ENCODE measurements at regions not wholly inside any gene's neighbourhood (a gene's known extent, or its start where the extent isn't known, plus 50 kb on each side); places are given as distances from the start of the nearest gene placed in this dataset.

DNA sequence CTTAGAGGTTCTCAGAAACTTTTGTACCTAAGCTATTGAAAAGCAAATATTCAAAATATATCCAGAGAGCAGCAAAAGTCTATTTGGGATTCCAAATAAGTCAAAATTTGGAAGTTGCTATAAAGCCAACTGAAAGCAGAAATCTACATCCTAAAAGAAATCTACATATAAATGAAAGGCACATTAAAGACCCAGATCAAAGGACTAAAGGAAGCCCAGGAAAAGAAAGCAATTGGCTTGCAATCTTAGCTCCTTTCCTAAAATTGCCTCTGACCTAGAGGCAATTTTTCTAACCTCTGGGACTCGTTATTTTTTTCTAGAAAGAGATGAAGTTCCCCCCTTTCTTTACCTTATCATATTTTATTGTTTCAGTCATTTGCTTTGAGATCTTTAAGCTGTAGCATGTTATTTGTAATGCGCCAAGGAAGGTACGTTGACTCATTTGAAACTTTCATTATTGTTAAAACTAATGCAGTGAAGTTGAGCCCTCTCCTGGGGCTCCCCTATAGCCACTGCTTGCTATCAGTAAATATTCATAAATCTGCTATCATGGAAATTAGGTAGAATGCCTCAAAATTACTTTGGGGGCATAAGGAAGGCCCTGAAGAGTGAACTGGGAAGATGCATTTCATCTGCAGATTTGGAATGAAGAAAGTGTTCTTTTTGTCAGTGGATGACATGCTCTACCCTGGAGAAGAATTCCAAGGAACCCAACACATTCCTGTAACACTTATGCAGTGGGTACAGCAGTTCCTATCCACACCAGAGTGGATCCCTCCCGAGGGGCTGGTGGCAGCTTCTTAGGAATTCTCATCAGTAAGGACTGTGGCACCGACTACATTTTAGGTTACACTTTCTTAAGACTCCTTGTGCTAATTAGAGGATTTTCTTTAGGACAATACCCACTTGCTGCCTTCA is 177.8 kb upstream of the IGFBP7 start:
- no CpG with 5 or more reads among the region's 5 CpGs for WGBS (ENCODE audit: extremely low coverage, insufficient read length, low lambda C conversion rate)
- Mint-ChIP-seq H3K9me3 (peaks cover 7 to 16% of the 10 kb centered on the region in 2 experiments; a peak in 3 of 5 replicates), H3K27ac (peak overlapping the region in 1 of 3 experiments; percentile 79; a peak in 1 of 7 replicates), H3K4me3 (peak overlapping the region; percentile 32 to 51; a peak in 3 of 5 replicates), H3K36me3 (ENCODE audit: insufficient read depth in 1 of 3, low read depth in 3 of 3) (peaks cover 0 to 16% (median 7%) of the 10 kb centered on the region in 3 experiments; a peak in 4 of 7 replicates), H3K4me1 (peaks cover 27 to 42% of the 10 kb centered on the region in 2 experiments), H3K27me3 (ENCODE audit: low read depth) (peaks cover 36% of the 10 kb centered on the region)
- Histone ChIP-seq H4K91ac (ENCODE audit: insufficient read length, low read depth, low read length) (no peak overlapping the region), H4K20me1 (ENCODE audit: control insufficient read depth, insufficient read depth, insufficient read length) (no peaks in the 10 kb centered on the region), H3K56ac (ENCODE audit: insufficient read length, low read depth, low read length) (no peak overlapping the region), H3K18ac (ENCODE audit: insufficient read length, low read depth, low read length) (no peak overlapping the region), H2BK20ac (ENCODE audit: low read depth, low read length, poor library complexity, severe bottlenecking) (no peak overlapping the region), H3K27me3 (ENCODE audit: insufficient read depth, low read length) (no peaks in the 10 kb centered on the region; the same call in 1 of the 2 replicates), H3K9me3 (ENCODE audit: control insufficient read depth, low read depth, low read length) (no peaks in the 10 kb centered on the region), H2BK5ac (ENCODE audit: insufficient read length, low read length) (no peak overlapping the region), H3K23me2 (ENCODE audit: insufficient read length, low read depth, low read length, poor library complexity, severe bottlenecking) (no peaks in the 10 kb centered on the region), H3K9ac (ENCODE audit: extremely low read depth, insufficient read length, low read length) (no peak overlapping the region), H2BK15ac (ENCODE audit: low read depth, low read length) (no peak overlapping the region), H2AFZ (ENCODE audit: low read length) (no peak overlapping the region), H3K4me1 (ENCODE audit: insufficient read depth, low read length) (peaks cover 7% of the 10 kb centered on the region), H2AK5ac (ENCODE audit: insufficient read length, low read length) (no peak overlapping the region), H2BK120ac (ENCODE audit: low read depth, low read length, poor library complexity, severe bottlenecking) (no peak overlapping the region), H4K5ac (ENCODE audit: insufficient read length, low read depth, low read length) (no peak overlapping the region), H3K4ac (ENCODE audit: low read depth, low read length) (no peak overlapping the region), H3T11ph (ENCODE audit: low read length) (no peak overlapping the region), H3K79me2 (ENCODE audit: insufficient read depth, low read length) (no peaks in the 10 kb centered on the region), H3K23ac (ENCODE audit: insufficient read length, low read depth, low read length) (no peak overlapping the region), H3K79me1 (ENCODE audit: insufficient read depth, low read depth, low read length, poor library complexity, severe bottlenecking) (no peaks in the 10 kb centered on the region), H2BK12ac (ENCODE audit: insufficient read length, low read depth, low read length) (no peak overlapping the region), H3K4me2 (ENCODE audit: insufficient read depth, insufficient read length, low read length) (peak overlapping the region; percentile 43), H3K27ac (ENCODE audit: insufficient read length, low read depth, low read length) (no peak overlapping the region), H3K14ac (ENCODE audit: insufficient read depth, low read length) (no peak overlapping the region), H4K8ac (replicated peaks; ENCODE audit: insufficient read length, low read depth, low read length) (no peak overlapping the region)
- no peak for DNase-seq
- no peak for TF ChIP-seq CTCF (conservative IDR thresholded peaks at IDR 0.05)
